GM21737 (cell line): ENCODE measurements at regions not wholly inside any gene's neighbourhood (a gene's known extent, or its start where the extent isn't known, plus 50 kb on each side); places are given as distances from the start of the nearest gene placed in this dataset.

ENCODE experiments used
- ATAC-seq: cut with Tn5 transposase; IDR thresholded peaks from one replicate; pipeline ENCODE4 v1.9.1; 2021; ENCODE audit warnings: mild to moderate bottlenecking, moderate library complexity; ENCODE audit not compliant: unreplicated experiment

DNA sequence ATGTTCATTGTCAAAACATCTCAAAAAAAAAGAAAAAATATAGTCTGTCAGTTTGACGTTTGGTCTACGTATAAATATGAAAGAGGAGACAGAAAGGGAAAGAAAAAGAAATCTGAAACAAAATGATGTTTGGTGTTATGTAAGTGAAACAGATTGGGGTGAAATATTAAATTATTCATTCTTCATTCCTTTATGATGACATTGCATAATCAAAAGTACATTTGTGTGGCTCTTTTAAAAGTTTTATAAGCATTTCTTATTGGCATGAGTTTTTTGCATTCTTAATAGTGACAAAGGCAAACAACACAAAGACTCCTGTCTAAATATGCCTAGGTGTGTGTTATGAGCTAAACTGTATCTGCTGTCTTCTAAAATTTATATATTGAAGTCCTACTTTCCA, 232.6 kb downstream of the EFNB2 start:
- no peak for ATAC-seq

DNA sequence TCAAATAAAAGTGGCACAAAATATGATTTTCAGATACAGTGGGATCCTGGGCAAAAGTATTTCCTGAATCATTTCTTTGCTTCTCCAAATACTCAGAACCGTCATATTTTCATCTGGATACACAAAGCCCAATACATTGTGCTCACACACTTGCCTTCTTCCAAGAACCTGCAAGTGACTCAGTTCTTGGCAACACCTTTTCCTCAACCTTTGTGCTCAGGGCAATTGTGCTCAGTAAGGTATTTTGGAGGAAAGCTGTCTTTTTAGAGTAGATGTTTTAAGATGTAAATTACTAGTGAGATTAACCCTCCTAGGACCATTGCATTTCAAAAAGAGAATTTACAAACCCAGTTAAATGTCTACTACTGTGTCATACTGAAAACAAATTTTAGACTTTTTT, 233.5 kb downstream of the EFNB2 start:
- ATAC-seq: no peak

DNA sequence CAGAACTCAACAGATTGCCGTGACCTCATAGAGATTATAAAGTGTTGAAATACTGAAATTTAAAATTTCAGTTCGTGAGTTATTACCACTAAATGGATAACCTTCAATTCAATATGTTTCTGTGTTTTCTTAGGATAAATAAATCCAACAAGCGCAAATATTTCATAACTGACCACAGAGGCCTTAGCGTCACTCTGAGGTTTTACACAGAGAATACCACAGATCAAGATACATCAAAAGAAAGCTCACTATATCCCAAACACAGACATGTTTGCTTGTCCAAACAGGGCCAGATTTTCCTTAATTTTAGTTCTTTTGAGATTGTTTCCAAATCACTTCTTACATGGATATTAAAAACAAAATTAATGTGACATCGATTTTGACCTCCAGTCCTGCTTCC, 235.8 kb downstream of the EFNB2 start:
- ATAC-seq: no peak

DNA sequence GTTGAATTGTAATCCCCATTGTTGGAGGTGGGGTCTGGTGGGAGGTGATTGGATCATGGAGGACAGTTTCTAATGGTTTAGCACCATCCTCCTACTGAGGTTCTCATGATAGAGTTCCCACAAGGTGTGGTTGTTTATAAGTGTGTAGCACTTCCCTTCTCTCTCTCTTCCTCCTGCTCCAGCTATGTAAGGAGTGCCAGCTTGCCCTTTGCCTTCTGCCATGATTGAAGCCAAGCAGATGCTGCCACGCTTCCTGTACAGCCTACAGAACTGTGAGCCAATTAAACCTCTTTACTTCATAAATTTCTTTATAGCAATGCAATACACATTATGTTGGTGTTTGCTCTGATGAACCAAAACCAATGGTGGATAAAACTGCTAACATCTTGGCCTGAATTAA, 238.2 kb downstream of the EFNB2 start:
- ATAC-seq: no peak

DNA sequence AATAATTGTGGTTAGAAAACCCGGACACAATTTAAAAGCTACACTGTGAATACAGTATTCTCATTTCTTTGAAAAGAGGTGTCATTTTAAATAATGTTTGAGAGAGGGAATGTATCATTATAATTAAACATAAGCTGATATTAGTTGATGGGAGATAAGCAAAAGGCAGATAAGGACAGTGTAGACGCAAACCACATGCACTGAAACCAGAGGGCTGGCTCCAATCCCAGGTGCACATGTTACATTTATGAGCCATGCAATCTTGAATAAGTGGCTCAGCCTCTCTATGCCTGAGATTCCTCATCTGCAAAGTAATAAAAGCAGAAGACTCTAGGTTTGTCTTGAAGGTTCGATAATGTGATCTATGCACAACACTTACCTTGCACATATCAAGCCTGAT, 238.7 kb downstream of the EFNB2 start:
- ATAC-seq: no peak

DNA sequence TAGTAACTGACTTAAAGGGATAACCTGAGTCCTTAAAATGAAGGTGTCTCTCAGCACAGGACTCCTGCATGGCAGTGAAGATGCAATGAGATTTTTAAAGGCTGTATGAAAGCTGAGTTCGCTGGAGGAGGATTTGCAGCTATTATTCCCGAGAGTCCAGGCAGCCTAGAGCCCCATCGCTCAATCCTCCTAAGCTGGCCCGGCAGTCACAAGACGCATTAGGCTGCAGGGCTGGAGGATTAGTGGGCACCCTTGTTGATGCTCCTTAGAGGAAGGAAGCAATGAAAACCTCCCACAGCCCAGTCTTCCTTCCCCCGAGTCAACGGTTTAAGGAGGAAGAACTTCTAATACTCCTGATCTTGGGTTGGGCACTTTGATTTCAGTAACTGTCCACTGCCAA, 239.5 kb downstream of the EFNB2 start:
- ATAC-seq: no peak

DNA sequence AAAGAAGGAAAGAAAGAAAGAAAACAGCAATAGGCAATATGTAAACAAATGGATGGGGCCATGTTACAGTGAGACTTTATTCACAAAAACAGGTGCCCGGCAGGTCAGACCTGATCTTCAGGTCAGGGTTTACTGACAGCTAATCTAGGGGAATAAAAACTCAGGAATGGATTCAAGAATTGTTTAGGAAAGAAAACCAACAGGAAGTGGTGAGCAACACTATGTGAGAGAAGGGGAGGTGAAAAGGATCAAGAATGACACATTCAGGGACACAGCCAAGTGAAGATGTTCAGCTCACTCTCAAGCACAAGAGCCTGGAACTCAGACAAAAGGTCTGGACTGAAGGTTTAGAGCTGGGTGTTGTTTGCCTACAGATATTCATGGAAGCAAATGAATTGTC, 244.5 kb downstream of the EFNB2 start:
- ATAC-seq: no peak

DNA sequence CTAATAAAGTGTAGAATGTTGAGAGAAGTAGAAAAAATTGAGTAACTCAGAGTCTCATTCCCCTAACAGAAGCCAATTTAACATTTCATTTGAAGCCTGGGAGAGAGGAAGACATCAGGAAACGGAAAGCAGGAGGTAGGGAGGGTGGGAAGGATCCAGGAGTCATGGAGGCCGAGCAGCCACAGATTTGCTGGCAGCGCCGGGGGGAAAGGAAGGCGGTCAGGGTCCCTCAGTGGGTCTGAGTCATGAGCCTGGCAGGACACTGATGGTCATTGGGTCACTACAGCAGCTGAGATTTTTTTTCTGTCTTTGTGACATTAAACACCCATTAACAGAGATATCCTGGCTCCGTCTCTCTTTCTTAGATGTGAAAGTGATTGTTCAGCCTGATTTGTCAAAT, 248.1 kb downstream of the EFNB2 start:
- no peak for ATAC-seq

DNA sequence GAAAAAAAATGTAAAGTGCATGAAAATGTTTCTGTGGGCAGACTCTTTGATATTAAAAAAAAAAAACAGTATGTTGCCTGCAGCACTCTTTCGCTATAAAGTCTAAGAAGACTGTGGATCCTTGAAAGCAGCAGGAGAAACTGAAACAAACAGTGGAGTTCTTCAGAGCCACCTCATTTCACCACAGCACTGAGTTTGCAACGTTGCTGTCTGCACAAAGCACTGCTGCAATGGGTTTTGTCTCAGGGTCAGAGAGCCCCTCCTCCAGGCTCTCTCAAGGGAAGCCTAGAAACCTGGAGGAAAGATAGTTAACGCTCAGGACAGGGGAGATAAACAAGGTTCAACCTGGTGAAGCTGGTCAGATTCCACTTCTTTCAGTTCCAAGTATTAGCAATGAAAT, 248.7 kb downstream of the EFNB2 start:
- no peak for ATAC-seq

DNA sequence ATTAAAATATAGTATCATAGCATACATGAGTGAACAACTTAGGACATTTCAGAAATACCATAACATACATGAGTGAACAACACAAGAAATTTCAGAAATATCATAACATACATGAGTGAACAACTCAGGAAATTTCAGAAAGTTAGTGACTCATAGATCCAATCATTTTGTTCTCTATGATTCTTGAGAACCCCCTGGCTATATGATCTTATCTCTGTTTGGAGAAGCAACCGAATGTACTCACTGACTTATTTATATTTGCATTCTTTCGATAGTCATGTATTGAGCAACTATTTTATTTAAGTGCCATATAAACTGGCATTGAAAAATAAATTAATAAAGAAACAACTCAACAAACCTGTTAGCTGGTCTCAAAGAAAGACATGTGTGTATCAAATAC, 251.1 kb downstream of the EFNB2 start:
- ATAC-seq: no peak

DNA sequence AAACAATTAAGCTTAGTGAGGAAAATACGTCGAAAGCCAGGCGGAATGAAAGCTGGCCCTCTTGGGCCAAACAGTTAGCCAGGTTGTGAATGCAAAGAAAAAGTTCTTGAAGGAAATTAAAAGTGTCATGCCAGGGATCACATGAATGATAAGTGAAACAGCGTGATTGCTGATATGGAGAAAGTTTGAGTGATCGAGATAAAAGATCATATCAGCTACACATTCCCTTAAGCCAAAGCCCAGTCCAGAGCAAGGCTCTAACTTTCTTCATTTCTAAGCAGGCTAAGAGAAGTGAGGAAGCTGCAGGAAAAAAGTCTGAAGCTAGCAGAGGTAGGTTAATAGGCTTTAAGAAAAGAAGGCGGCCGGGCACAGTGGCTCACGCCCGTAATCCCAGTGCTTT, 254.0 kb downstream of the EFNB2 start:
- no peak for ATAC-seq

DNA sequence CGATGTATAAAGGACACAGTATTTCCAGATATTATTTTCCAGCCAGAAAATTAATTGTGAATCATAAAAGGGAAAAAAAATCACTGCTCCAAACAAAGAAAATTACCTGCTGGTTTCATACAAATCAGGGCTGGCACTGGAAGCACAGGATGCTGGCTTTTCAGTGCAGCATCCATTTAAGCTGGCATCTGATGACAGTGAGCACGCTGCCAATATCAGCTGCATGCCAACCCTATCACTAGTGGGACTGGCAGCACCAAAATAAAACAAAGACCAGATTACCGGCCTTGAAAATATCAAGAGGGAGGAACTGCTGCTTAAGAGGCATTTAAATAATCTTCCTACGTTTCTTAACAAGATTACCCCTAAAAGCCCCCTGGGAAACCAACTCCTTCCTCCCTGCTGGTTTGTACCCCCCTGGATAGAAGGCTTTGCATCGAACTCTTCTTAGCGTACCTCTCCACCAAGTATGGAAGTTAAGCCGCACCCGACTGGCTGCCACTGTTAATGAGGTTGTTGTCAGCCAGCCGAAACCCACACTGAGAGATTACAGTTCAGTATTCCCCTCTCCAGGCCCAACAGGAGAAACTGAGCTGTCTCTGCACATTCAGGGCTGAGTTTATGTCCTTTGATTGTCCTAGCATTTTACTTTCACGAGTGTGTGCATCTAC, 257.8 kb downstream of the EFNB2 start:
- ATAC-seq: no peak

DNA sequence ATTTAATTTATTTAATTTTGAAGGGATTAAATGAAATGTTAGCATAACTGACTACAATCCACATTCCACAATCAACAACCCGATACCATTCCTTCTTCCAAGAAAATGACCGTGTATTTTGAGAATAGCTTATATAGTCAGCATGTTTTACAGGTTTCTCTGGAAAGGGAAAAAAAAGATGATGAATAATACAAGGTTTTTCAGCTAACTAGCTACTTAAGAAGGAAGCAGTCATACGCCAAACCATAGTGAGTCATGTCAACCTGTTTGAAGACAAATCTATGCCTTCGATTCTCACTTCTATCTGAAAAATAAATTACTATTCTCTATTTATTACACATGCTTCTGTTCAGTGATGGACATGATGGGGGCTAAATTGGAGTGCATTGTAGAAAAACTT, 258.6 kb downstream of the EFNB2 start:
- no peak for ATAC-seq

DNA sequence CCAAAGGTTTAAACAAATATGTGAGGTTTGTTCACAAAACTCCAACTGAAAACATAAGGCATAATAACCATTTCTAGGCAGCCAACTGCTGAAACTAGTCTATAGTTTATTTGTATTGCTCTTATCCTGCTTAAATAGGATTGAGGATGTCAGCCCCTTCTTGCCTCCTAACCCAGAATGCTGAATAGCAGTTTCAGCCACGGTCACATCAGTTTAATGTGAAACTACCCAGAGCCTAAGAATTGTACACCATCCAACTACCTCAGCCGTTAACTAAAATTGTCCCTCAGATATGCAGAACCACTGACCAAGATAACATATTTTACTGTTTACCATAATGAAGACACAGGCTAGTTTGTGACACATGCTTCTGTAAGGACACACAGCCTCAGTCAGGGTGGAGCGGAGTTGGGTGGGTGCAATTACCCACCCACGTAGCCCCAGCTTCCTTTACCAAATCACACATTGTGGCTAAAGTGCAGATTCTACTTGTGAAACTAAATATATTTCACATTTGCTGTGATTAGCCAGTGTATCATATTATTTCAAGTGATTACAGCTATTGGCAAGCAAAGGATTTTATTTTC, 259.9 kb downstream of the EFNB2 start:
- ATAC-seq: no peak

DNA sequence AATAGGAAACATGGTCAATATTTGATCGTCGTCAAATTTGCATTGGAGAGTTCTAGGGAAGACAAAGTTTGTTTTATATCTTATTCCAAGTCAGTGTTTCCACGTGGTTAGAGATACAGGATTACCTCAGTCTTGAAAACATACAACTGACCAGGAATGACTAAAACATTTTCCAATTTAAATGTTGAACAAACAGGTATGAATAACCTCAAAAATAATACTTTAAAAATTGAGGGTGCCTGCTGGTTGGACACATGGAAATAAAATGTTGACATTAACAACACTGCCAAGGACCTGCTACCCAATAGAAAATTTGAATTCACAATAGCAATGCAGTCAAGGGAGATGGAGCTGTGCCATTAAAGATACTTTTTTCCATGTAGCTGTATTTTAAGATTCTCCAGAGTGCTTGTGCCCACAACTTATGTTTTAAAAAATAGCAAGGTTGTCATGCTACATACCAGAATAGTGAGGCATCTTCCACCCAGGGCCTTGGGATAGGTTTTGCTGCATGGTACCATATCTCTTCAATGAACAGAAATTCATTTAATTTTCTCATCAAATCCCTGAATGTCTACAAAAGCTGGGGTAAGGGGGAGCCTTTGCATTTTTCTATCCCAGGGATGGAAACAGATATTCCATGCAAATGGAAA, 260.8 kb downstream of the EFNB2 start:
- ATAC-seq: no peak

DNA sequence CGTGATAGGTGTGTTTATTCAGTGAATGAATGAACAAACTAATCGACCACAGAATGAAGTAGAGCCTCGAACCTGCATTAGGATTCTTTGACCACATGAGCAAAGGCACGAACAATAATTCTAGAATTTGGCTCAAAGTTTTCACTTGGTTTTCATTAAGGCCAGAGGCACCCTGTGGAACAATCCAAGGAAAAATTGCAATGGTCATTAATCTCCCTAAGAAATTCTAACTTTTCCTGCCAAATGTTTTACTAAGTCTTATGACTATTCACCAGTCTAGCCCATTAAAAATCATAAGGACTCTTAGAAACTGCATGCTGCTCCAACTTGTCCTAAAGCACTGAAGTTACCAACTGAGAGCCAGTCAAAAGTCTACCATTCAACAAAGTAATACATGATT, 271.7 kb downstream of the EFNB2 start:
- ATAC-seq: no peak

DNA sequence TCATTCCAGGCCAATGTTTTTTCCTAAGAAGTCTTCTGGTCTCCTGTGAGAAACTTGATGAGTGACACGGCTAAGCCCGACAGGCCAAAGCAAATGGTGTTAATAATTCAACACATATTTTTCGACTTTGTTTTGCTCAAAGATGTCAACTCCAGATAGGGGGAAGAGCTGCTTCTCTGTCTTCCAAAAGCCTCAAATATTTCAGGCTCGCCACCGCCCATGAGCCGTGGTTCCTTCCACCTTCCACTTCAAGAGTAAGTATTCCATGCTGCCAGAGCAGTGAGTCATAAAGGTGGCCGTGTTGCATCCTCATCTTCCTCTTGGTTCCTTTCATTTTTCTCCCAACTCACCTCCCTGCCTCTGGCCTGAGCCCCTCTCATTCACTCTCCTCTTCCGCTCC, 272.6 kb downstream of the EFNB2 start:
- no peak for ATAC-seq

DNA sequence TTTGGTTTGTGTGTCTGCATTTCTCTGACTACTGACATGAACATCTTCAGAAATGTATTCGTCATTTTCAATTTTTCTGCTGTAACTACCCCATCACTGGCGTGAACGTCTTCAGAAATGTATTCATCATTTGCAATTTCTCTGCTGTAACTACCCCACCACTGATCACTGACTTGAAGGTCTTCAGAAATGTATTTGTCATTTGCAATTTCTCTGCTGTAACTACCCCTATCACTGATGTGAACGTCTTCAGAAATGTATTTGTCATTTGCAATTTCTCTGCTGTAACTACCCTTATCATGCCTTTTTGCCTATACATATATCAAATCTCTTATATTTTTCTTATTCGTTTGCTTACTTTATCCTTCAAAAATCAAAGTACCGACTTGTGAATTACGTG, 274.0 kb downstream of the EFNB2 start:
- ATAC-seq: no peak

DNA sequence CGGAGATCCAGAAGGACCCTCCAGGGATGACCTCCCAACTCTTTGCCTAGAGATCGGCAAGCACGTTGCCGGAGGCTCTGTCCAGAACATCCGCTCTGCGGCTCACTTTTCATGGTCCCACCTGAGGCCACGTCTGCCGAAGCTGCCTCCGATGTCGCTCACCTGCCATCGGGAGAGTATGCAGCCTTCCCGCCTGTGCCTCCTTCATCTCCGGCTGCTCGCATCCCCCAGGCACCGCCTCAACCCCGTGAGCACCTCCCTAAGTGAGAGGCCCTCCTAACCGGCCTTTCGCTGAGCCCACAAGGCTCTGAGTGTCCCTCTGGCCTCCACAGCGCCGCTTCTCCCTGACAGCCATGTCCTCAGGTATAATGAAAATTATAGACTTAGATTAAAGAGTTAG, 275.1 kb downstream of the EFNB2 start:
- no peak for ATAC-seq

DNA sequence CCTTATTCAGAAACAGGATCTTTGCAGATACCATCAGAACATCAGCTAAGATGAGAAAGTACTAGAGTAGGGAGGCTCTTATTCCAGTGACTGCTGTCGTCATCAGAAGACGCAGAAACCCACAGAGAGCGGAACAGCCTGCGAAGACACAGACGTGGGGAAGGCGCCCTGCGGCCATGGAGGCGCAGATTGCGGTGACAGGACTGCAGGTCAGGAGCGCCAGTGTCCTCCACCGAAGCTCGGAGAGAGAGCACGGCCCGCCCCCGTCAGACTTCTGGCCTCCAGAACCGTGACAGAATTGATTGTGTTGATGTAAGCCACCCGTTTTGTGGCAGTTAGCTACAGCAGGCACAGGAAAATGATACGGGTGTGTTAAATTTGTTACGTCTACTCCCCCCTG, 275.5 kb downstream of the EFNB2 start:
- ATAC-seq: no peak

DNA sequence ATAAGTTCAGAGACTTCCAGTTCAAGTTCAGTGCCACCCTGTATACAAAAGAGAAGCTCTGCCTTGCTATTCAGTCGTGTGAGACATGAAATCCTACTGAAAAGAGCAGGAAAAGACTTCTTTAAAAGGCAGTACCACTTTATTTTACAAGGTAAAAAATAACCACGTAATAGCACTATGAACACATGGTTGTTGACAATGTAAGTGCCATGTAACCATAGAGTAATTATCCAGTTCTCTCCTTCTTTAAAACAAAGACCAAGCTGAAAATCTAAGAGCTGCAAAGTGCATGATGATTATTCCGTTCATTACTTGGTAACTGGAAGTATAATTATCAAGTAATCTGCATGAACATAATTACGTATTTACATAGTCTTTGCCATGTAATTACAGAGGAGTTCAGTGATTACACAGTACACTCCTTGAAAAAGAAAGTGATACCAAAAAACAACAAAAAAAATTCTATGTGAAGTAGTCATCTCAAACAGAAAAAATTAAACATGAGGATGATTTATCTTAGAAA, 288.7 kb downstream of the EFNB2 start:
- no peak for ATAC-seq

DNA sequence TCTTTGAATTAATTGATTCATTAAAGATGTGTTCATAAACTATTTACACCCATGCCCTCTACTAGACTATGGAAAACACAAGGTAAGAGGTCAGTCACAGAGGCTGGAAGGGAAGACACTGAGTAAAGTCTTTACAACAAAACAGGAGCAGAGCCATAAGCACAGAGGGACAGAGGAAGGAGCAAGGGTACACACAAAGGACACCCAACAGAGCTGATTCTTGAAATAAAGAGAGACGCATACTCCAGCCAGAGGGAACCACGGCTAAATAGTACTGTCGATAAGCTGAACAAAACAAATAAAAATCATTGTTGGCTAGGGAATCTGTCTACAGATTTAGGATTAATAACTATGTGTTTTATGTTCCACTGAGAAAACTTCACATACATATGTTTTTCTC, 289.2 kb downstream of the EFNB2 start:
- ATAC-seq: no peak
